ENCODE measurements at regions not wholly inside any gene's neighbourhood (a gene's known extent, or its start where the extent isn't known, plus 50 kb on each side); places are given as distances from the start of the nearest gene placed in this dataset.

DNA sequence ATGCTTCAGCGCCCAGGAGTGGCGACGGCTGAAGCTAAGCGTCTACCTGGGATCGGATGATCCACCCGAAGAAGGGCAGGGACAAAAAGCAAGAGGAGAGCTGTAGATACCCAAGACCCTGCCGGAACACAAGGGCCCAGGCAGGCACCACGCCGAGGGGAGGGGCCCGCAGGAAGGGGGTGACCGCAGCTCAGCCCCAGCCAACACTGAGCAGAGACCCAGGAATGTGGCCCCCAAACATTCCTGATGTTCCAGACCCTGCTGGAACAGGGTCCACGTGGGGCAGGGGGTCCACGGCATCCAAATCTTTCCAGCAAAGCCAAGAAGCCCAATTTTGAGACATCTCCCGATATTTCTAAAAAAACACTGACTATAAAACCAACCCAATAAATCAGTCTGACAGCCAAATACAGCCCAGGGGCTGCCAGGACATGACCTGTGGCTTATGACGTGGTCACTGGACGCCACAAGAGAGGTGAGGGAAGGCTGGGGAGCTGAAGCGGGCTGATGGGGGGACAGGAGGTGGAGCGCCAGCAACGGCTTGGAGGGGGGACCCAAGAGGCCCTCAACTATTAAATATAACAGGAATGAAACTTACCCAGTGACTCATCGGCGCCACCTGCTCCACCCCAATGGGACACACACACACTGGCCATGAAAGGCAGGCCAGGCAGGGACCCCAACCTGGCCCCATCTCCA, 58.9 kb downstream of the NCOR2 start:
- TF ChIP-seq, protein P1, sequence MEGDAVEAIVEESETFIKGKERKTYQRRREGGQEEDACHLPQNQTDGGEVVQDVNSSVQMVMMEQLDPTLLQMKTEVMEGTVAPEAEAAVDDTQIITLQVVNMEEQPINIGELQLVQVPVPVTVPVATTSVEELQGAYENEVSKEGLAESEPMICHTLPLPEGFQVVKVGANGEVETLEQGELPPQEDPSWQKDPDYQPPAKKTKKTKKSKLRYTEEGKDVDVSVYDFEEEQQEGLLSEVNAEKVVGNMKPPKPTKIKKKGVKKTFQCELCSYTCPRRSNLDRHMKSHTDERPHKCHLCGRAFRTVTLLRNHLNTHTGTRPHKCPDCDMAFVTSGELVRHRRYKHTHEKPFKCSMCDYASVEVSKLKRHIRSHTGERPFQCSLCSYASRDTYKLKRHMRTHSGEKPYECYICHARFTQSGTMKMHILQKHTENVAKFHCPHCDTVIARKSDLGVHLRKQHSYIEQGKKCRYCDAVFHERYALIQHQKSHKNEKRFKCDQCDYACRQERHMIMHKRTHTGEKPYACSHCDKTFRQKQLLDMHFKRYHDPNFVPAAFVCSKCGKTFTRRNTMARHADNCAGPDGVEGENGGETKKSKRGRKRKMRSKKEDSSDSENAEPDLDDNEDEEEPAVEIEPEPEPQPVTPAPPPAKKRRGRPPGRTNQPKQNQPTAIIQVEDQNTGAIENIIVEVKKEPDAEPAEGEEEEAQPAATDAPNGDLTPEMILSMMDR (IDR thresholded peaks at IDR 0.05), result peak; percentile 38
- no peak for TF ChIP-seq ZFX (IDR thresholded peaks at IDR 0.05; ENCODE audit: borderline replicate concordance)
